ENCODE measurements at regions not wholly inside any gene's neighbourhood (a gene's known extent, or its start where the extent isn't known, plus 50 kb on each side); places are given as distances from the start of the nearest gene placed in this dataset.

- TF ChIP-seq POLR2AphosphoS5 (IDR thresholded peaks at IDR 0.05) (no peak), CTCF (IDR thresholded peaks at IDR 0.05) (no peak)
Observed at GRCh38 chr4:147056940-147057610, 111.4 kb upstream of the TTC29 start.

All from breast epithelium (tissue), 3 donors.